ENCODE measurements at regions not wholly inside any gene's neighbourhood (a gene's known extent, or its start where the extent isn't known, plus 50 kb on each side); places are given as distances from the start of the nearest gene placed in this dataset.
"Not testable (repeated sequence)": the region's sequence is repeated elsewhere in the genome, so short reads cannot be mapped to it uniquely, and the experiment has no call there.

DNA sequence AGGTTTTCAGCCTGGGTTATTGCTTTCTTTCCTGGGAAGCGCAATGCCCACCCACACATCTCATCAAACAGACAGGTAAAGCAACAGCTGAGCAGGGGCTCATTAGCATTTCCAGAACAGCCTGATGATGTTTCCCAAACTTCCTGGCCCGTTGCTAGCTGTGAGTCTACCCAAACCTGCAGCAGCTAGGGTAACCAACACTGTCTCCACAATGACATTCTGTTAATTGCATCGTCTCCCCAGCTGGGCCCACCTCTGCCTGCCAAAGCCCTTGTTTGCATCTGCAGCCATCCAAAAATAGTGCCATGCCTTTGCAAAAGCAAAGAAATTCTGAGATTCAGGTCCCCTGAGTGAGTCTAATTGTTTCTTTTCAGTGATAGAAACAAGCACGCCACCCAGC lies 273.0 kb downstream of the MED10 start:
- H3K27ac ChIP-seq, result no peak overlapping the region
- no peaks in the 10 kb centered on the region for H3K9me3 ChIP-seq
- H3K4me3 ChIP-seq, result no peak overlapping the region
- intact Hi-C loops (cut with DNase I; ENCODE audit: low total_unique reads), result no loop called here
- TF ChIP-seq POLR2A (IDR thresholded peaks at IDR 0.05), result no peak
- TF ChIP-seq, protein P1, sequence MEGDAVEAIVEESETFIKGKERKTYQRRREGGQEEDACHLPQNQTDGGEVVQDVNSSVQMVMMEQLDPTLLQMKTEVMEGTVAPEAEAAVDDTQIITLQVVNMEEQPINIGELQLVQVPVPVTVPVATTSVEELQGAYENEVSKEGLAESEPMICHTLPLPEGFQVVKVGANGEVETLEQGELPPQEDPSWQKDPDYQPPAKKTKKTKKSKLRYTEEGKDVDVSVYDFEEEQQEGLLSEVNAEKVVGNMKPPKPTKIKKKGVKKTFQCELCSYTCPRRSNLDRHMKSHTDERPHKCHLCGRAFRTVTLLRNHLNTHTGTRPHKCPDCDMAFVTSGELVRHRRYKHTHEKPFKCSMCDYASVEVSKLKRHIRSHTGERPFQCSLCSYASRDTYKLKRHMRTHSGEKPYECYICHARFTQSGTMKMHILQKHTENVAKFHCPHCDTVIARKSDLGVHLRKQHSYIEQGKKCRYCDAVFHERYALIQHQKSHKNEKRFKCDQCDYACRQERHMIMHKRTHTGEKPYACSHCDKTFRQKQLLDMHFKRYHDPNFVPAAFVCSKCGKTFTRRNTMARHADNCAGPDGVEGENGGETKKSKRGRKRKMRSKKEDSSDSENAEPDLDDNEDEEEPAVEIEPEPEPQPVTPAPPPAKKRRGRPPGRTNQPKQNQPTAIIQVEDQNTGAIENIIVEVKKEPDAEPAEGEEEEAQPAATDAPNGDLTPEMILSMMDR (IDR thresholded peaks at IDR 0.05), result no peak
- H3K27me3 ChIP-seq, result no peaks in the 10 kb centered on the region
- WGBS, 2 donors, result 69 to 73% methylated on average over 4 of the region's 4 CpGs
- no peaks in the 10 kb centered on the region for H3K36me3 ChIP-seq (ENCODE audit: low read depth, missing control alignments)
- H3K4me1 ChIP-seq, result no peaks in the 10 kb centered on the region
- DNase-seq, result no peak

DNA sequence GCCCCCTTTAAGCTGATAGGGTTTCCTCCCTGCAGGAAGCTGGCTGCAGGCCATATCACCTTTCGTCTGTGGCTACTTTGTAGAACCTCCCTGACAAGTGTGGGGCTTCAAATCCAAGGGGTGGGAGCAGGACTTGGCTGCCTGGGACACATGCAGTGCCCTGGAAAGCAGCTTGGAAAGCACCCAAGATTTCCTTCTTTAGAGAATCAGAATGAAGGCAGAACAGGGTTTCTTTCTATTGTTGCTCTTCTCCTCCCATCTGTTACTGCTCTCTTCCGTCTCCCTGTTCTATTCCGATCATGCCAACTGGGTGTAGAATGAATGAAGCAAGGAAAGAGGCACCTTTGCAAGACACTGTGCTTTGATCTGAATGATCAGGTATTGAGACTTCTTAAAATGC lies 282.2 kb downstream of the MED10 start:
- peak; percentile 24 for DNase-seq
- Histone ChIP-seq H3K4me1 (no peaks in the 10 kb centered on the region), H3K9me3 (no peaks in the 10 kb centered on the region), H3K4me3 (no peak overlapping the region), H3K36me3 (ENCODE audit: low read depth, missing control alignments) (no peaks in the 10 kb centered on the region), H3K27me3 (no peaks in the 10 kb centered on the region), H3K27ac (no peak overlapping the region)
- intact Hi-C loops (cut with DNase I; ENCODE audit: low total_unique reads), result no loop called here
- 34 to 59% methylated on average over 3 of the region's 3 CpGs for WGBS, 2 donors
- TF ChIP-seq, protein P1 (IDR thresholded peaks at IDR 0.05), result no peak
- TF ChIP-seq POLR2A (IDR thresholded peaks at IDR 0.05), result no peak

DNA sequence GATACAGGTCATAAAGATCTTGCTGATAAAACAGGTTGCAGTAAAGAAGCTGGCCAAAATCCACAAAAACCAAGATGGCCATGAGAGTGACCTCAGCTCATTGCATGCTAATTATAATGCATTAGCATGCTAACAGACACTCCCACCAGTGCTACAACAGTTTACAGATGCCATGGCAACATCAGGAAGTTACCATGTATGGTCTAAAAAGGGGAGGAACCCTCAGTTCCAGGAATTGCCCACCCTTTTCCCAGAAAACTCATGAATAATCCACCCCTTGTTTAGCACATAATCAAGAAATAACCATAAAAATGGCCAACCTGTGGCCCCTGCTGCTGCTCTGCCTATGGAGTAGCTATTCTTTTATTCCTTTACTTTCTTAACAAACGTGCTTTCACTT lies 284.2 kb downstream of the MED10 start:
- H3K27ac ChIP-seq; H3K9me3 ChIP-seq; H3K4me1 ChIP-seq; H3K36me3 ChIP-seq (ENCODE audit: low read depth, missing control alignments); H3K27me3 ChIP-seq; DNase-seq; intact Hi-C loops (cut with DNase I; ENCODE audit: low total_unique reads); H3K4me3 ChIP-seq: not testable (repeated sequence)
- WGBS, 2 donors, result 55 to 83% methylated on average over 1 of the region's 1 CpG

DNA sequence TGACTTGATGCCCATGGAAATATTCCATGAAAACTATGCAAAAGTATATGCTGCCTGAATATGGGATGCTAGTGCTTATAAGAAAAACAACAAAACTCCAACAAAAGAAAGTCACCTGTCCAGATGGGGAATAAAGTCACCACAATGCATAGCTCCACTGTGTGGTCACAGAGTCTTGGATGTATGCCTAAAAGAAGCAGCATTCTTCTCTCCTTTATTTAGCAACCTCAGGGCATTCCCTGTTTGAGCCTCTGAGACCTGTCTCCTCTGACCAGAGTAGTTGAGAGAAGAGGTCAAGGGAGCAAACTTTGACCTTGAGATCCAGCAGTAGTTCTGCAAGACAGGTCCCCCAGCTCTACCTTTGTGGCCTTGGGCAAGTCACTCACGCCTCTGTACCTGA lies 287.5 kb downstream of the MED10 start:
- WGBS, 2 donors, result 83 to 93% methylated on average over 1 of the region's 1 CpG
- no peak overlapping the region for H3K4me3 ChIP-seq
- TF ChIP-seq, protein P1 (IDR thresholded peaks at IDR 0.05), result no peak
- no peak for TF ChIP-seq POLR2A (IDR thresholded peaks at IDR 0.05)

DNA sequence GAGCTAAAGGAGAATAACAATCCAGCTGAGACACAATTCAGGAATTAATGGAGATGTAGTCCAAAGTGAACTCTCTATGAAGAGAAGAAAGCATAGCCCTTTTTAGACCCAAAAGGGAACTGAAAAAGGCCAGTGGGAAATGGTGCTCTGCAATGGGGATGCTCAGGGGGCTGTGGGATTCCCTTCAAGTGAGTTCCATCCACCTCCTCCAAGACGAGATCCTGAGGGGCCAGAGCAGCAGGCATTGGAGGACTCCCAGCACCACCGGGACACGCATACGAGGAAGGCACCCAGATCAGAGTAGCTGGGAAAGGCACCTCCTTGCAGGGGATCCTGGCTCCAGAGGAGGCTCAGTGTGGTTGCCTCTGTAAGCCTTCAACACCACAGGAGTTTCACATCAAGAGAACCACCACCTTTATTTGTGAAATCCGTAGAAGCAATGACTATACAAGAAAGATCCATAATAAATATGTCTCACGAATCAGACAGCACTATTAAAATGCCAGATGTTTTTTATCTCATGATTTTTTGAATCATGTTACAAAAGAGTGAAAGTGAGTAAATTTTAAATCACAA lies 288.2 kb downstream of the MED10 start:
- Histone ChIP-seq H3K27me3 (no peaks in the 10 kb centered on the region), H3K4me3 (no peak overlapping the region), H3K9me3 (no peaks in the 10 kb centered on the region), H3K4me1 (no peaks in the 10 kb centered on the region), H3K27ac (no peak overlapping the region), H3K36me3 (ENCODE audit: low read depth, missing control alignments) (no peaks in the 10 kb centered on the region)
- intact Hi-C loops (cut with DNase I; ENCODE audit: low total_unique reads), result no loop called here
- no peak for DNase-seq
- TF ChIP-seq POLR2A (IDR thresholded peaks at IDR 0.05), result no peak
- TF ChIP-seq, protein P1 (IDR thresholded peaks at IDR 0.05), result no peak
- 78 to 88% methylated on average over 6 of the region's 6 CpGs for WGBS, 2 donors

More for the DNA sequence above, 287.5 kb downstream of the MED10 start:
- Histone ChIP-seq H3K27ac (no peak overlapping the region), H3K9me3 (no peaks in the 10 kb centered on the region), H3K36me3 (ENCODE audit: low read depth, missing control alignments) (no peaks in the 10 kb centered on the region), H3K4me1 (no peaks in the 10 kb centered on the region), H3K27me3 (no peaks in the 10 kb centered on the region)
- no peak for DNase-seq
- intact Hi-C loops (cut with DNase I; ENCODE audit: low total_unique reads), result no loop called here
